ENCODE measurements at regions not wholly inside any gene's neighbourhood (a gene's known extent, or its start where the extent isn't known, plus 50 kb on each side); places are given as distances from the start of the nearest gene placed in this dataset.

DNA sequence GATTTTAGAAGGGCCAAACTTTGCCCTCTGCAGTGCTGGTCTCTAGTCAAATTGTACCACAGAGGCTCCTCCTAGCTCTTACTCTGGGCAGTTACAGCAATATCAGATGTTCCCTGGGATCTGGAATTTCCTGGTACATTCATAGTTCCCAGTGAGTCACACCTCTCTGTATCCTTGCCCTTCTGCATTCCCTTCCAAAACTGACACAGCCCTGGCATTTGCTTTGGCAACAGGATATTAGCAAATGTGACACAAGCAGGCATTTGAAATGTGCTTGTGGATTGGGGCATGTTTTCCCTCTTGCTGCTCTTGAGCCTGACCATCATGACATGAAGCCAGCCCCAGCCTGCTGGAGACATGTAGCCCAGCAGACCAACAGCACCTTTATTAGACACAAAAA lies 284.7 kb upstream of the AKR1E2 start:
- H2BK20ac ChIP-seq (ENCODE audit: low read depth, low read length, poor library complexity, severe bottlenecking) = no peak overlapping the region
- no peaks in the 10 kb centered on the region for H3K4me1 ChIP-seq (ENCODE audit: insufficient read depth, low read length)
- H3K9ac ChIP-seq (ENCODE audit: extremely low read depth, insufficient read length, low read length) = no peak overlapping the region
- no peaks in the 10 kb centered on the region for H3K9me3 ChIP-seq (ENCODE audit: control insufficient read depth, low read depth, low read length)
- Mint-ChIP-seq H3K9me3 (peaks cover 15 to 20% of the 10 kb centered on the region in 2 experiments; a peak in 3 of 5 replicates), H3K4me1 (no peaks in the 10 kb centered on the region), H3K4me3 (no peak overlapping the region), H3K27me3 (ENCODE audit: low read depth) (no peaks in the 10 kb centered on the region), H3K36me3 (ENCODE audit: insufficient read depth in 1 of 3, low read depth in 3 of 3) (no peaks in the 10 kb centered on the region; a peak in 1 of 7 replicates), H3K27ac (no peak overlapping the region)
- H4K5ac ChIP-seq (ENCODE audit: insufficient read length, low read depth, low read length) = no peak overlapping the region
- no peak overlapping the region for H2AFZ ChIP-seq (ENCODE audit: low read length)
- no peak for TF ChIP-seq CTCF (conservative IDR thresholded peaks at IDR 0.05)
- H3K79me1 ChIP-seq (ENCODE audit: insufficient read depth, low read depth, low read length, poor library complexity, severe bottlenecking) = no peaks in the 10 kb centered on the region
- no peak overlapping the region for H2BK120ac ChIP-seq (ENCODE audit: low read depth, low read length, poor library complexity, severe bottlenecking)
- H3K4ac ChIP-seq (ENCODE audit: low read depth, low read length) = no peak overlapping the region
- no peak overlapping the region for H2AK5ac ChIP-seq (ENCODE audit: insufficient read length, low read length)
- H3T11ph ChIP-seq (ENCODE audit: low read length) = no peak overlapping the region
- no peak overlapping the region for H3K14ac ChIP-seq (ENCODE audit: insufficient read depth, low read length)
- no peak overlapping the region for H2BK5ac ChIP-seq (ENCODE audit: insufficient read length, low read length)
- no peaks in the 10 kb centered on the region for H4K20me1 ChIP-seq (ENCODE audit: control insufficient read depth, insufficient read depth, insufficient read length)
- no peak overlapping the region for H4K8ac ChIP-seq (replicated peaks; ENCODE audit: insufficient read length, low read depth, low read length)
- no peak overlapping the region for H3K27ac ChIP-seq (ENCODE audit: insufficient read length, low read depth, low read length)
- H3K56ac ChIP-seq (ENCODE audit: insufficient read length, low read depth, low read length) = no peak overlapping the region
- no peak overlapping the region for H3K4me2 ChIP-seq (ENCODE audit: insufficient read depth, insufficient read length, low read length)
- no peaks in the 10 kb centered on the region for H3K23me2 ChIP-seq (ENCODE audit: insufficient read length, low read depth, low read length, poor library complexity, severe bottlenecking)
- H3K23ac ChIP-seq (ENCODE audit: insufficient read length, low read depth, low read length) = no peak overlapping the region
- no peak overlapping the region for H4K91ac ChIP-seq (ENCODE audit: insufficient read length, low read depth, low read length)
- no peak overlapping the region for H2BK15ac ChIP-seq (ENCODE audit: low read depth, low read length)
- DNase-seq = no peak
- H3K18ac ChIP-seq (ENCODE audit: insufficient read length, low read depth, low read length) = no peak overlapping the region
- H3K27me3 ChIP-seq (ENCODE audit: insufficient read depth, low read length) = no peaks in the 10 kb centered on the region
- H2BK12ac ChIP-seq (ENCODE audit: insufficient read length, low read depth, low read length) = no peak overlapping the region
- H3K79me2 ChIP-seq (ENCODE audit: insufficient read depth, low read length) = no peaks in the 10 kb centered on the region
